GM23338 (cell line): ENCODE measurements at regions not wholly inside any gene's neighbourhood (a gene's known extent, or its start where the extent isn't known, plus 50 kb on each side); places are given as distances from the start of the nearest gene placed in this dataset.
A peak's percentile ranks its signal among the peaks of the same experiment; 100 is the strongest.

Source experiments
- ATAC-seq: fragments of 200-7000 bp; cut with Tn5 transposase; 3 replicates; pipeline ENCODE4 v1.9.1; 2020
- DNase-seq: peaks from one replicate; pipeline ENCODE4 v3.0.0-alpha.2; 2015; ENCODE audit warnings: low spot score
- H2AFZ ChIP-seq: fragments of 200-600 bp; sonication (generic); 2 replicates; pipeline ENCODE4 v1.8.0; 2016; ENCODE audit warnings: antibody characterized with exemption, mild to moderate bottlenecking, moderate library complexity
- H3F3A ChIP-seq: fragments of 200-600 bp; sonication (generic); replicated peaks from 2 replicates; pipeline ENCODE4 v1.8.0; 2017; ENCODE audit warnings: antibody characterized with exemption, mixed run types, low read depth
- H3K27ac ChIP-seq: fragments of 200-600 bp; sonication (generic); 2 replicates; pipeline ENCODE4 v1.6.1; 2016; ENCODE audit warnings: low read depth
- H3K27me3 ChIP-seq: fragments of 200-600 bp; sonication (generic); 2 replicates; pipeline ENCODE4 v1.8.0; 2016; ENCODE audit warnings: mild to moderate bottlenecking, mixed run types, moderate library complexity; ENCODE audit not compliant: insufficient read depth
- H3K36me3 ChIP-seq: fragments of 200-600 bp; sonication (generic); 2 replicates; pipeline ENCODE4 v1.8.0; 2016; ENCODE audit warnings: mild to moderate bottlenecking; ENCODE audit not compliant: insufficient read depth
- H3K4me1 ChIP-seq: fragments of 200-600 bp; sonication (generic); 2 replicates; pipeline ENCODE4 v1.8.0; 2016; ENCODE audit warnings: mild to moderate bottlenecking, moderate library complexity; ENCODE audit not compliant: insufficient read depth
- H3K4me2 ChIP-seq: fragments of 200-600 bp; sonication (generic); 2 replicates; pipeline ENCODE4 v1.7.1; 2017; ENCODE audit warnings: mixed run types
- H3K4me3 ChIP-seq: fragments of 200-600 bp; sonication (generic); 2 replicates; pipeline ENCODE4 v1.6.1; 2016; ENCODE audit warnings: mixed run types
- H3K79me2 ChIP-seq: fragments of 200-600 bp; sonication (generic); replicated peaks from 2 replicates; pipeline ENCODE4 v1.8.0; 2017; ENCODE audit warnings: mild to moderate bottlenecking; ENCODE audit not compliant: insufficient read depth
- H3K9me2 ChIP-seq: fragments of 200-600 bp; sonication (generic); 2 replicates; pipeline ENCODE4 v1.8.0; 2017; ENCODE audit not compliant: insufficient read depth
- H4K20me1 ChIP-seq: fragments of 200-600 bp; sonication (generic); replicated peaks from 2 replicates; pipeline ENCODE4 v1.8.0; 2017; ENCODE audit warnings: mild to moderate bottlenecking; ENCODE audit not compliant: insufficient read depth
- H3K27ac Mint-ChIP-seq: 2 replicates; pipeline ENCODE4 v1.8.0; 2020; ENCODE audit warnings: inconsistent platforms, mild to moderate bottlenecking, moderate library complexity, mixed read lengths
- H3K27me3 Mint-ChIP-seq: 3 replicates; pipeline ENCODE4 v1.8.0; 2022; ENCODE audit warnings: low read depth, mild to moderate bottlenecking, moderate library complexity, mixed read lengths, inconsistent platforms; ENCODE audit not compliant: insufficient read depth, poor library complexity
- H3K36me3 Mint-ChIP-seq: 3 replicates; pipeline ENCODE4 v1.8.0; 2021; ENCODE audit warnings: low read depth, mild to moderate bottlenecking, inconsistent platforms, moderate library complexity, mixed read lengths
- H3K4me1 Mint-ChIP-seq: 3 replicates; pipeline ENCODE4 v1.8.0; 2020; ENCODE audit warnings: mild to moderate bottlenecking, inconsistent platforms, mixed read lengths
- H3K4me3 Mint-ChIP-seq: 3 replicates; pipeline ENCODE4 v1.8.0; 2021; ENCODE audit warnings: moderate library complexity, mild to moderate bottlenecking, inconsistent platforms, mixed read lengths
- H3K9me3 Mint-ChIP-seq: 3 replicates; pipeline ENCODE4 v1.8.0; 2020; ENCODE audit warnings: moderate library complexity, mild to moderate bottlenecking, inconsistent platforms, mixed read lengths
- CREB1 ChIP-seq: fragments of 250-450 bp; sonication (Bioruptor Pico); IDR thresholded peaks from 2 replicates; pipeline ENCODE4 v1.5.0; 2020; ENCODE audit warnings: low read depth, mild to moderate bottlenecking, moderate library complexity
- CTCF ChIP-seq, 2 experiments: fragments of 200-600 bp in 1 of 2; sonication (generic) in 1 of 2; conservative IDR thresholded peaks; 2 replicates each; pipeline versions ENCODE4 v1.5.1 to v1.6.1; 2016 to 2017; ENCODE audit warnings: antibody characterized with exemption in 2 of 2, low read depth in 2 of 2, mild to moderate bottlenecking in 2 of 2, moderate library complexity in 1 of 2
- EZH2 ChIP-seq: fragments of 200-600 bp; sonication (generic); IDR thresholded peaks from one replicate; pipeline ENCODE4 v1.8.0; 2017; ENCODE audit warnings: antibody characterized with exemption, mild to moderate bottlenecking, low read depth; ENCODE audit not compliant: unreplicated experiment
- EZH2phosphoT487 ChIP-seq: fragments of 200-600 bp; sonication (generic); IDR thresholded peaks from one replicate; pipeline ENCODE4 v1.8.1; 2018; ENCODE audit warnings: antibody characterized with exemption; ENCODE audit not compliant: unreplicated experiment
- NANOG ChIP-seq: IDR thresholded peaks from 2 replicates; pipeline ENCODE4 v1.6.1; 2016; ENCODE audit warnings: antibody characterized with exemption, borderline replicate concordance
- POLR2AphosphoS5 ChIP-seq: IDR thresholded peaks from 2 replicates; pipeline ENCODE4 v1.6.1; 2016; ENCODE audit warnings: antibody characterized with exemption, low read depth
- ZNF114 ChIP-seq: fragments of 250-450 bp; sonication (Bioruptor Pico); IDR thresholded peaks from 2 replicates; pipeline ENCODE4 v1.5.0; 2020; ENCODE audit warnings: mild to moderate bottlenecking, moderate library complexity
- ZNF462 ChIP-seq: fragments of 250-450 bp; sonication (Bioruptor Pico); IDR thresholded peaks from 2 replicates; pipeline ENCODE4 v1.5.0; 2020; ENCODE audit warnings: mild to moderate bottlenecking, moderate library complexity

GRCh38 chr18:60020107-60020925, 120.5 kb downstream of the PMAIP1 start (continued):
- no peak for TF ChIP-seq ZNF462 (CRISPR knock-in tag)
- TF ChIP-seq ZNF114, result no peak
- no peak for TF ChIP-seq POLR2AphosphoS5

GRCh38 chr18:60019463-60019840, 119.7 kb downstream of the PMAIP1 start:
- Histone ChIP-seq H3K9me2 (no peaks in the 10 kb centered on the region), H3K4me1 (peaks cover 10% of the 10 kb centered on the region), H3K79me2 (no peaks in the 10 kb centered on the region), H3K27me3 (no peaks in the 10 kb centered on the region), H3K27ac (no peak overlapping the region), H2AFZ (no peak overlapping the region), H3K4me3 (no peak overlapping the region), H4K20me1 (no peaks in the 10 kb centered on the region), H3K36me3 (no peaks in the 10 kb centered on the region), H3F3A (no peaks in the 10 kb centered on the region), H3K4me2 (no peak overlapping the region)
- 0 out of 3 replicates have a peak, but pooled peaks have one; percentile 30 for ATAC-seq
- H3K9me3 Mint-ChIP-seq, result no peaks in the 10 kb centered on the region
- H3K27me3 Mint-ChIP-seq, result peaks cover 2% of the 10 kb centered on the region
- H3K27ac Mint-ChIP-seq, result peak overlapping the region; percentile 18; the same call in 1 of the 2 replicates
- peaks cover 25% of the 10 kb centered on the region for H3K4me1 Mint-ChIP-seq
- no peaks in the 10 kb centered on the region for H3K36me3 Mint-ChIP-seq
- H3K4me3 Mint-ChIP-seq, result no peak overlapping the region
- no peak for DNase-seq
- TF ChIP-seq NANOG (no peak), EZH2phosphoT487 (no peak), CTCF (conservative IDR thresholded peaks at IDR 0.05; ENCODE audit: low read depth in 2 of 2) (no peak), ZNF114 (no peak), EZH2 (no peak), CREB1 (CRISPR knock-in tag) (no peak)
